ENCODE measurements at regions not wholly inside any gene's neighbourhood (a gene's known extent, or its start where the extent isn't known, plus 50 kb on each side); places are given as distances from the start of the nearest gene placed in this dataset.
"Not testable (repeated sequence)": the region's sequence is repeated elsewhere in the genome, so short reads cannot be mapped to it uniquely, and the experiment has no call there.

DNA sequence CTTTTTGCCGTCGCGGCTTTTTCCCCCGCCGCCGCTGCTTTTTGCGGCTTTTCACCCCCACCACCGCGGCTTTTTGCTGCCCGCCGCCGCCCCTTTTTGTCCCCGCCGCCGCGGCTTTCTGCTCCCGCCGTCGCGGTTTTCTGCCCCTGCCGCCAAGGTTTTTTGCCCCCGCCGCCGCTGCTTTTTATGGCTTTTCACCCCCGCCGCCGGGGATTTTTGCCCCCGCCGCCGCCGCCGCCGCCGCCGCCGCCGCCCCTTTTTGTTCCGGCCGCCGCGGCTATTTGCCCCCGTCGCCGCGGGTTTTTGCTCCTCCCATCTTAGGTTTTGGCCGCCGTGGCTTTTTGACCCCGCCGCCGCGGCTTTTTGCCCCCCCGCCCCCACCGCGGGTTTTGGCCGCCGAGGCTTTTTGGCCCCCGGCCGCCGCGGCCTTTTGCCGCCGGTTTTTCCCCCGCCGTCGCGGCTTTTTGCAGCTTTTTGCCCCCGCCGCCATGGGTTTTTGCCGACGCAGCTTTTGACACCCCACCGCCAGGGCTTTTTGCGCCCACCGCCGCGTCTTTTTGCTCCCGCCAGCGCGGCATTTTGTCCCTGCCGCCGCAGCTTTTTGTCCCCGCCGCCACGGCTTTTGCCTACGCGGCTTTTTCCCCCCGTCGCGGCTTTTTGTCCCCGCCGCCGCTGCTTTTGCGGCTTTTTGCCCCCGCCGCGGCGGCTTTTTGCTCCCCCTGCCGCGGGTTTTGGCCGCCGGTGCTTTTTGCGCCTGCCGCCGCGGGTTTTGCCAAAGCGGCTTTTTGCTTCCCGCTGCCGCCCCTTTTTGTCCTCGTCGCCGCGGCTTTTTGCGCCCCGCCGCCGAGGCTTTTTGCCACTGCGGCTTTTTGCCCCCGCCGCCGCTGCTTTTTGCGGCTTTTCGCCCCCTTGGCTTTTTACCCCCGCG, 519.4 kb upstream of the WSB1 start:
- Histone ChIP-seq H3K4me3 (no peak overlapping the region), H3K36me3 (ENCODE audit: insufficient read depth, low read length) (no peaks in the 10 kb centered on the region), H3K27ac (no peak overlapping the region), H3K9me3 (ENCODE audit: low read depth, low read length) (no peaks in the 10 kb centered on the region), H3K9ac (ENCODE audit: insufficient read length) (no peak overlapping the region)
- no peak for TF ChIP-seq EZH2 (IDR thresholded peaks at IDR 0.05)
- TF ChIP-seq FOXP2 (optimal IDR thresholded peaks at IDR 0.05; ENCODE audit: control extremely low read depth, extremely low read length, insufficient read depth): no peak
- TF ChIP-seq POLR2AphosphoS5 (IDR thresholded peaks at IDR 0.05; ENCODE audit: borderline replicate concordance, low read depth, low read length): no peak
- DNase-seq (ENCODE audit: low read depth, low spot score): no peak

DNA sequence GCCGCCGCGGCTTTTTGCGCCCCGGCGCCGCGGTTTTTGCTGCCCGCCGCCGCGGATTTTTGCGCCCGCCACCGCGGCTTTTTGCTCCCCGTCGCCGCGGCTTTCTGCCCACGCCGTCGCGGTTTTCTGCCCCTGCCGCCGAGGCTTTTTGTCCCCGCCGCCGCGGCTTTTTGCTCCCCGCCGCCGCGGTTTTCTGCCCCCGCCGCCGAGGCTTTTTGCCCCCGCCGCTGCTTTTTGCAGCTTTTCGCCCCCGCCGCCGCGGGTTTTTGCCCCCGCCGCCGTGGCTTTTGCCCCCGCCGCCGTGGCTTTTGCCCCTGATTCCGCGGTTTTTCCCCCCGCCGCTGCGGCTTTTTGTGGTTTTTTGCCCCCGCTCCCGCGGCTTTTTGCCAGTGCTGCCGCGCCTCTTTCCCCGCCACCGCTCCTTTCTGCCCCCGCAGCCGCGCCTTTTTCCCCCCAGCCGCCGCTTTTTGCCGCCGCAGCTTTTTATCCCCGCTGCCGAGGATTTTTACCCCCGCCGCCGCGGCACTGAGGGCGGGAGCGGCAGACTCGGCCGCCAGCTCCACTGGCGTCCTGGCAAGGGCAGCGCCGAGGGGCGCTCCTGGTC, 518.6 kb upstream of the WSB1 start:
- TF ChIP-seq EZH2 (IDR thresholded peaks at IDR 0.05) (no peak), FOXP2 (optimal IDR thresholded peaks at IDR 0.05; ENCODE audit: control extremely low read depth, extremely low read length, insufficient read depth) (no peak), POLR2AphosphoS5 (IDR thresholded peaks at IDR 0.05; ENCODE audit: borderline replicate concordance, low read depth, low read length) (no peak)
- no peak overlapping the region for H3K27ac ChIP-seq

DNA sequence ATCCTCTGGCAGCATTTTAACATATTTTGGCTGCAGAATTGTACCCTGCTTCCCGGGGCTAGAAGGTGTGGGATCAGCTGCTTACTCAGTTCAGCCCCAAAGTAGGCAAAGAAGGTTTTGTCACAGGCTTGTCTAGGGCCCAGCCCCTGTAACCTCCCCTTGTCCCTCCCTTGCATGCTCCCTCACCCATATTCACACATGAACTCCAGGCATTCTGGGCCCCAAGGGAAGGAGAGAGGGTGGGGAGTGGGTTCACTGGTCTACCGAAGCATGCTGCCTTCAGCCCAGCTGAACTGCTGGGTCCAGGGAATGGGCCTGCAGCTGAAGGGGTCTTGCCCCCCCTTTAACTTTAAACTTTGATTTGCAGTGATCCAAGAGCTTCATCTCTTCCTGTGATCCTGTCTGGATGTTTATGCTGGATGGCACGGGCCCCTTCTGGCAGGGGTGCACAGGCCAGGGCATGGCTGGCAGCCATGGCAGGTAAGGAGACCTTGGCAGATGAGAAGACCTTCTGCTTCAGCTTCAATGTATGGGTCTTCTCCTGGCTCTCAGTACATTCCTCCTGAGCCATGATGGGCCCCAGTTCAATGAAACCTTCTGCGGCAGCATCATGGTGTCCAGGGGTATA, 513.6 kb upstream of the WSB1 start:
- not testable (repeated sequence) for H3K4me3 ChIP-seq; H3K9me3 ChIP-seq (ENCODE audit: low read depth, low read length)

More for the DNA sequence above, 518.6 kb upstream of the WSB1 start:
- no peak overlapping the region for H3K4me3 ChIP-seq
- H3K9ac ChIP-seq (ENCODE audit: insufficient read length): no peak overlapping the region
- no peak for DNase-seq (ENCODE audit: low read depth, low spot score)
- no peaks in the 10 kb centered on the region for H3K36me3 ChIP-seq (ENCODE audit: insufficient read depth, low read length)
- no peaks in the 10 kb centered on the region for H3K9me3 ChIP-seq (ENCODE audit: low read depth, low read length)

DNA sequence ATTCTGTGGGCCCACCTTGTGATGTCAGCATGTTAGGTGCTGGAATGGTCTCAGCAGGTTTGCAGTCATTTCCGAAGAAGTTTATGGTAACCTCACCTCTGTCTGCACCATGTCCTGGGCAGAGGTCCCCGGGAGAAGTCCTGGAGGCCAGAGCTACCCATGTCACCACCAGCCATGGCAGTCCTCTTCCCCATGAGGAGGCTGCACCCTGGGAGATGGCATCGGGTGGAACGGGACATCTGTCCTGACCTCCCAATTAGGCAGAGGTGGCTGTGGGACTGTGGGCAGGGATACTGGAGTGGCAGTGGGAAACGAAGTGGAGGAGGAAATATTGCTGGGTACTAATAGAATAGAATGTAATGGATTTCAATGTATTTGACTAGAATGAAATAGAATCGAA, 511.8 kb upstream of the WSB1 start:
- TF ChIP-seq EZH2 (IDR thresholded peaks at IDR 0.05): no peak
- TF ChIP-seq POLR2AphosphoS5 (IDR thresholded peaks at IDR 0.05; ENCODE audit: borderline replicate concordance, low read depth, low read length): no peak
- TF ChIP-seq FOXP2 (optimal IDR thresholded peaks at IDR 0.05; ENCODE audit: control extremely low read depth, extremely low read length, insufficient read depth): no peak
- DNase-seq (ENCODE audit: low read depth, low spot score): no peak
- Histone ChIP-seq H3K4me3 (no peak overlapping the region), H3K36me3 (ENCODE audit: insufficient read depth, low read length) (no peaks in the 10 kb centered on the region), H3K9me3 (ENCODE audit: low read depth, low read length) (0 out of 2 replicates have a peak, but pooled peaks cover 4% of the 10 kb centered on the region), H3K27ac (no peak overlapping the region), H3K9ac (ENCODE audit: insufficient read length) (no peak overlapping the region)

More for the DNA sequence above, 513.6 kb upstream of the WSB1 start:
- not testable (repeated sequence) for H3K36me3 ChIP-seq (ENCODE audit: insufficient read depth, low read length); H3K9ac ChIP-seq (ENCODE audit: insufficient read length); H3K27ac ChIP-seq; DNase-seq (ENCODE audit: low read depth, low spot score)

DNA sequence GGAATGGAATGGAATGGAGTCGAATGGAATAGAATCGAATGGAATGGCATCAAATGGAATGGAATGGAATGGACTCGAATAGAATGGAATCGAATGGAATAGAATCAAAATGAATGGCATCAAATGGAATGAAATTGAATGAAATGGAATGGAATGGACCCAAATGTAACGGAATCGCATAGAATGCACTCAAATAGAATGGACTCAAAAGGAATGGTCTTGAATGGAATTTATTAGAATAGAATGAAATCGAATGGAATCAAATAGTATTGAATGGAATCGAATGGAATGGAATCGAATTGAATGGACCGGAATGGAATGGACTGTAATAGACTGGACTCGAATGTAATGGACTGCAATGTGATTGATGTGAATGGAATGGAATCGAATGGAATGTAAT, 501.4 kb upstream of the WSB1 start:
- Histone ChIP-seq H3K27ac (no peak overlapping the region), H3K9ac (ENCODE audit: insufficient read length) (no peak overlapping the region), H3K9me3 (ENCODE audit: low read depth, low read length) (peaks cover 11% of the 10 kb centered on the region; the same call in 1 of the 2 replicates), H3K36me3 (ENCODE audit: insufficient read depth, low read length) (no peaks in the 10 kb centered on the region), H3K4me3 (no peak overlapping the region)
- TF ChIP-seq FOXP2 (optimal IDR thresholded peaks at IDR 0.05; ENCODE audit: control extremely low read depth, extremely low read length, insufficient read depth) (no peak), EZH2 (IDR thresholded peaks at IDR 0.05) (no peak), POLR2AphosphoS5 (IDR thresholded peaks at IDR 0.05; ENCODE audit: borderline replicate concordance, low read depth, low read length) (no peak)
- peak; percentile 37 for DNase-seq (ENCODE audit: low read depth, low spot score)

DNA sequence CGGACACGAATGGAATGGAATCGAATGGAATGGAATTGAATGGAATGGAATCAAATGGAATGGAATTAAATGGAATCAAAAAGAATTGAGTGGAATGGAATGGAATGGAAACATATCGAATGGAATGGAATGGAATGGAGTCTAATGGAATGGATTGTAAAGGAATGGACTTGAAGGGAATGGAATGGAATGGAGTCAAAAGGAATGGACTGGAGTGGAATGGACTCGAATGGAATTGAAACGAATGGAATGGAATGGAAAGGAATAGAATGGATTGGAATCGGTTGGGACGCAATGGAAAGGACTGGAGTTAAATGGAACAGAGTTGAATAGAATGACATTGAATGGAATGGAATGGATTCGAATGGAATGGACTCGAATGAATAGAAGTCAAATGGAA, 486.9 kb upstream of the WSB1 start:
- no peak overlapping the region for H3K9ac ChIP-seq (ENCODE audit: insufficient read length)
- no peak overlapping the region for H3K27ac ChIP-seq
- no peak for DNase-seq (ENCODE audit: low read depth, low spot score)
- no peaks in the 10 kb centered on the region for H3K36me3 ChIP-seq (ENCODE audit: insufficient read depth, low read length)
- no peak overlapping the region for H3K4me3 ChIP-seq
- 0 out of 2 replicates have a peak, but pooled peaks cover 11% of the 10 kb centered on the region for H3K9me3 ChIP-seq (ENCODE audit: low read depth, low read length)
- TF ChIP-seq POLR2AphosphoS5 (IDR thresholded peaks at IDR 0.05; ENCODE audit: borderline replicate concordance, low read depth, low read length) (no peak), FOXP2 (optimal IDR thresholded peaks at IDR 0.05; ENCODE audit: control extremely low read depth, extremely low read length, insufficient read depth) (no peak), EZH2 (IDR thresholded peaks at IDR 0.05) (no peak)

DNA sequence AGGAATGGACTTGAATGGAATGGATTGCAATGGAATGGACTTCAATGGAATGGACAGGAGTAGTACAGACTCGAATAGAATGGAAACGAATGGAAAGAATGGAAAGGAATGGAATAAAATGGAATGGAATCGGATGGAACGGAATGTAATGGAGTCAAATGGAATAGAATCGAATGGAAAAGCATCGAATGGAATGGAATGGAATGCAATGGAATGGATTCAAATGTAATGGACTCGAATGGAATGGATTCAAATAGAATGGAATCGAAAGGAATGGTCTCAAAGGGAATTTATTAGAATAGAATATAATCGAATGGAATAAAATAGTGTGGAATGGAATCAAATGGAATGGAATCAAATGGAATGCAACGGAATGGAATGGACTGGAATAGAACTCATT, 484.9 kb upstream of the WSB1 start:
- Histone ChIP-seq H3K9me3 (ENCODE audit: low read depth, low read length) (no peaks in the 10 kb centered on the region), H3K9ac (ENCODE audit: insufficient read length) (no peak overlapping the region), H3K36me3 (ENCODE audit: insufficient read depth, low read length) (no peaks in the 10 kb centered on the region), H3K4me3 (no peak overlapping the region), H3K27ac (no peak overlapping the region)
- TF ChIP-seq EZH2 (IDR thresholded peaks at IDR 0.05) (no peak), POLR2AphosphoS5 (IDR thresholded peaks at IDR 0.05; ENCODE audit: borderline replicate concordance, low read depth, low read length) (no peak), FOXP2 (optimal IDR thresholded peaks at IDR 0.05; ENCODE audit: control extremely low read depth, extremely low read length, insufficient read depth) (no peak)
- DNase-seq (ENCODE audit: low read depth, low spot score): peak; percentile 10

DNA sequence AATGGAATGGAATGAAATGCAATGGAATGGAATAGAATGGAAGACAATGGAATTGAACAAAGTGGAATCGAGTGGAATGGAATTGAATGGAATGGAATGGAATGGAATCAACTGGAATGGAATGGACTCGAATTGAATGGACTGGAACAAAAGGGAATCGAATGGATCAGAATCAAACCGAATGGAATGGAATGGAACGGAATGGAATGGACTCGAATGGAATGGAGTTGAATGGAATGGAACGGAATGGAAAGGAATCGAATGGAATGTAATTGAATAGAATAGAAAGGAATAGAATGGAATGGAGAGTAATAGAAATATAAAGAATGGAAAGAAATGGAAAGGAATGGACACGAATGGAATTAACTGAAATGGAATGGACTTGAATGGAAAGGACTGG, 475.2 kb upstream of the WSB1 start:
- no peak for TF ChIP-seq POLR2AphosphoS5 (IDR thresholded peaks at IDR 0.05; ENCODE audit: borderline replicate concordance, low read depth, low read length)
- TF ChIP-seq EZH2 (IDR thresholded peaks at IDR 0.05): no peak
- no peak for TF ChIP-seq FOXP2 (optimal IDR thresholded peaks at IDR 0.05; ENCODE audit: control extremely low read depth, extremely low read length, insufficient read depth)
- no peak overlapping the region for H3K4me3 ChIP-seq
- no peaks in the 10 kb centered on the region for H3K36me3 ChIP-seq (ENCODE audit: insufficient read depth, low read length)
- no peak overlapping the region for H3K9ac ChIP-seq (ENCODE audit: insufficient read length)
- peaks cover 2% of the 10 kb centered on the region; the same call in 1 of the 2 replicates for H3K9me3 ChIP-seq (ENCODE audit: low read depth, low read length)
- no peak for DNase-seq (ENCODE audit: low read depth, low spot score)
- no peak overlapping the region for H3K27ac ChIP-seq

Measured in SK-N-MC (cell line).